CD4-positive, alpha-beta T cell (primary cell): ENCODE measurements at regions not wholly inside any gene's neighbourhood (a gene's known extent, or its start where the extent isn't known, plus 50 kb on each side); places are given as distances from the start of the nearest gene placed in this dataset.

ENCODE experiments used
- ATAC-seq: fragments of 200-7000 bp; cut with Tn5 transposase; one replicate; pipeline ENCODE4 v1.10.0; 2022; ENCODE audit warnings: mild to moderate bottlenecking; ENCODE audit not compliant: poor library complexity
- CTCF ChIA-PET: fragments of 350-600 bp; sonication (Branson Sonifier 250); formaldehyde crosslinking; loops from one replicate; lab custom pipeline; 2021; ENCODE audit warnings: antibody characterized with exemption, inconsistent platforms; lab: Charles Lee
- POLR2A ChIA-PET: fragments of 350-600 bp; sonication (Branson Sonifier 250); formaldehyde crosslinking; loops from one replicate; lab custom pipeline; 2021; ENCODE audit warnings: antibody characterized with exemption, inconsistent platforms; lab: Charles Lee
- DNase-seq, 14 experiments: peaks; one replicate each; pipeline ENCODE4 v3.0.0-alpha.2; 2013 to 2020; ENCODE audit warnings: mixed read lengths in 2 of 14
- H3K27ac ChIP-seq, 2 donors: one replicate each; pipeline versions ENCODE4 v1.5.1 to v1.7.0; 2013; ENCODE audit warnings: low read length in 2 of 2, low read depth in 1 of 2, mild to moderate bottlenecking in 1 of 2
- H3K27me3 ChIP-seq, 2 experiments: 1 replicate in 1 of 2; 2 replicates in 1 of 2; pipeline versions ENCODE4 v1.6.1 to v1.7.0; 2013; ENCODE audit warnings: low read length in 2 of 2, control low read depth in 1 of 2, mild to moderate bottlenecking in 1 of 2, moderate library complexity in 1 of 2; ENCODE audit not compliant: insufficient read depth in 2 of 2, control insufficient read depth in 1 of 2
- H3K36me3 ChIP-seq: one replicate; pipeline ENCODE4 v1.6.1; 2013; ENCODE audit warnings: low read length, control low read depth; ENCODE audit not compliant: insufficient read depth
- H3K4me1 ChIP-seq: one replicate; pipeline ENCODE4 v1.6.1; 2013; ENCODE audit warnings: low read length, control low read depth; ENCODE audit not compliant: insufficient read depth
- H3K4me3 ChIP-seq: one replicate; pipeline ENCODE4 v1.5.1; 2013; ENCODE audit warnings: mild to moderate bottlenecking, low read length, moderate library complexity
- H3K9me3 ChIP-seq, 2 experiments: 1 replicate in 1 of 2; 2 replicates in 1 of 2; pipeline versions ENCODE4 v1.6.1 to v1.7.0; 2013; ENCODE audit warnings: low read length in 2 of 2, mild to moderate bottlenecking in 2 of 2, control low read depth in 1 of 2, moderate library complexity in 1 of 2; ENCODE audit not compliant: control insufficient read depth in 1 of 2, insufficient read depth in 1 of 2
- H3K27ac Mint-ChIP-seq: one replicate; pipeline ENCODE4 v1.8.0; 2020; ENCODE audit warnings: mixed read lengths
- H3K27me3 Mint-ChIP-seq: one replicate; pipeline ENCODE4 v1.8.0; 2021; ENCODE audit warnings: mixed read lengths
- H3K36me3 Mint-ChIP-seq: one replicate; pipeline ENCODE4 v1.8.0; 2021; ENCODE audit warnings: low read depth, mixed read lengths
- H3K4me1 Mint-ChIP-seq: one replicate; pipeline ENCODE4 v1.8.0; 2021; ENCODE audit warnings: low read depth, mixed read lengths
- H3K4me3 Mint-ChIP-seq: one replicate; pipeline ENCODE4 v1.8.0; 2020; ENCODE audit warnings: mild to moderate bottlenecking, mixed read lengths
- H3K9me3 Mint-ChIP-seq: one replicate; pipeline ENCODE4 v1.8.0; 2020; ENCODE audit warnings: mixed read lengths
- CTCF ChIP-seq: fragments of 200-600 bp; IDR thresholded peaks from one replicate; pipeline ENCODE4 v1.8.0; 2022; ENCODE audit warnings: antibody characterized with exemption, mild to moderate bottlenecking
- intact Hi-C, 2 experiments: fragments of 100-400 bp; cut with DNase I in 1 of 2; cut with micrococcal nuclease in 1 of 2; formaldehyde crosslinking; loops; one replicate each; pipeline versions ENCODE4 v1.15.1 to v1.9.0; 2023 to 2025; cut with DNase I, micrococcal nuclease

GRCh38 chrX:145533534-145533933 is 284.1 kb upstream of the SLITRK2 start:
- no peak overlapping the region for H3K4me3 ChIP-seq
- ChIA-PET POLR2A (no interaction called here), CTCF (no interaction called here)
- ATAC-seq: no peak
- H3K4me1 ChIP-seq: no peaks in the 10 kb centered on the region
- Mint-ChIP-seq H3K36me3 (no peaks in the 10 kb centered on the region), H3K27me3 (no peaks in the 10 kb centered on the region), H3K9me3 (no peaks in the 10 kb centered on the region), H3K4me3 (no peak overlapping the region), H3K27ac (no peak overlapping the region), H3K4me1 (no peaks in the 10 kb centered on the region)
- H3K27me3 ChIP-seq: no peaks in the 10 kb centered on the region
- intact Hi-C loops: no loop called here
- no peaks in the 10 kb centered on the region for H3K36me3 ChIP-seq
- no peak overlapping the region for H3K27ac ChIP-seq
- no peaks in the 10 kb centered on the region for H3K9me3 ChIP-seq
- no peak for DNase-seq
- TF ChIP-seq CTCF: no peak

GRCh38 chrX:145549496-145549895 is 268.1 kb upstream of the SLITRK2 start:
- Histone ChIP-seq H3K27me3 (no peaks in the 10 kb centered on the region), H3K4me1 (no peaks in the 10 kb centered on the region), H3K9me3 (peaks cover 0 to 4% of the 10 kb centered on the region in 2 experiments), H3K36me3 (no peaks in the 10 kb centered on the region), H3K4me3 (no peak overlapping the region), H3K27ac (no peak overlapping the region)
- TF ChIP-seq CTCF: no peak
- H3K4me1 Mint-ChIP-seq: no peaks in the 10 kb centered on the region
- no peak overlapping the region for H3K4me3 Mint-ChIP-seq
- DNase-seq (no peak), ATAC-seq (no peak)
- CTCF ChIA-PET: no interaction called here
- intact Hi-C loops: no loop called here
- POLR2A ChIA-PET: no interaction called here
- no peak overlapping the region for H3K27ac Mint-ChIP-seq
- H3K27me3 Mint-ChIP-seq: no peaks in the 10 kb centered on the region
- H3K36me3 Mint-ChIP-seq: no peaks in the 10 kb centered on the region
- H3K9me3 Mint-ChIP-seq: peaks cover 2% of the 10 kb centered on the region

- CTCF ChIA-PET: no interaction called here
- no peaks in the 10 kb centered on the region for H3K36me3 ChIP-seq
- DNase-seq: no peak
- ATAC-seq: no peak
- Mint-ChIP-seq H3K36me3 (no peaks in the 10 kb centered on the region), H3K4me1 (no peaks in the 10 kb centered on the region), H3K9me3 (no peaks in the 10 kb centered on the region), H3K27me3 (no peaks in the 10 kb centered on the region), H3K27ac (no peak overlapping the region), H3K4me3 (no peak overlapping the region)
- no peaks in the 10 kb centered on the region for H3K4me1 ChIP-seq
- H3K9me3 ChIP-seq: peaks cover 0 to 4% of the 10 kb centered on the region in 2 experiments
- no peaks in the 10 kb centered on the region for H3K27me3 ChIP-seq
- no peak overlapping the region for H3K4me3 ChIP-seq
- no peak for TF ChIP-seq CTCF
- intact Hi-C loops: no loop called here
- POLR2A ChIA-PET: no interaction called here
- no peak overlapping the region for H3K27ac ChIP-seq
These were observed 265.0 kb upstream of the SLITRK2 start for GRCh38 chrX:145552643-145553042.
